OCI-LY1 (cell line): ENCODE measurements at regions not wholly inside any gene's neighbourhood (a gene's known extent, or its start where the extent isn't known, plus 50 kb on each side); places are given as distances from the start of the nearest gene placed in this dataset.

Source experiments
- CTCF ChIP-seq: fragments of 200-600 bp; sonication (generic), shearing (Covaris generic); IDR thresholded peaks from 2 replicates; pipeline ENCODE4 v1.5.1; 2017; ENCODE audit warnings: mild to moderate bottlenecking, antibody characterized with exemption, low read length, moderate library complexity, mixed read lengths
- EZH2 ChIP-seq: fragments of 200-600 bp; sonication (generic), shearing (Covaris generic); IDR thresholded peaks from 2 replicates; pipeline ENCODE4 v1.8.0; 2017; ENCODE audit warnings: borderline replicate concordance, mixed run types, mild to moderate bottlenecking, antibody characterized with exemption, low read length, moderate library complexity, mixed read lengths

GRCh38 chr6:165766026-165766425 is 103.0 kb upstream of the PDE10A start:
- TF ChIP-seq EZH2, result no peak
- no peak for TF ChIP-seq CTCF
